GM21515 (cell line): ENCODE measurements at regions not wholly inside any gene's neighbourhood (a gene's known extent, or its start where the extent isn't known, plus 50 kb on each side); places are given as distances from the start of the nearest gene placed in this dataset.

Experiments
- ATAC-seq: cut with Tn5 transposase; IDR thresholded peaks from one replicate; pipeline ENCODE4 v1.9.1; 2021; ENCODE audit not compliant: unreplicated experiment

DNA sequence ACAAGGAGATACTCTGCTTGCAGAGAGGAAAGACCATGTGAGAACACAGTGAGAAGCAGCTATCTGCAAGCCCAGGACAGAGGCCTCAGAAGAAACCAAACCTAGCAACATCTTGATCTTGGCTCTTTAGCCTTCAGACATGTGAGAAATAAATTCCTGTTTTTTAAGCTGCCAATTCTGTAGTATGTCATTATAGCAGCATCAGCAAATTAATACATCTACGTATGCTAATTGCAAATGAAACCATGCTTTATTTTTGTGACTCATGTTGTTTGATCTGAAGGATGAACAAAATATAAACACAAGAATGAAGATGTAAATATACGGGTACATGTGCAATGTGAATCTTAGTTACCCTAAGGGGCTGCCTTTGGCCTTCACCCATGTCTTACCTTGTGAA lies 714.4 kb upstream of the ARPP21 start:
- ATAC-seq: no peak

DNA sequence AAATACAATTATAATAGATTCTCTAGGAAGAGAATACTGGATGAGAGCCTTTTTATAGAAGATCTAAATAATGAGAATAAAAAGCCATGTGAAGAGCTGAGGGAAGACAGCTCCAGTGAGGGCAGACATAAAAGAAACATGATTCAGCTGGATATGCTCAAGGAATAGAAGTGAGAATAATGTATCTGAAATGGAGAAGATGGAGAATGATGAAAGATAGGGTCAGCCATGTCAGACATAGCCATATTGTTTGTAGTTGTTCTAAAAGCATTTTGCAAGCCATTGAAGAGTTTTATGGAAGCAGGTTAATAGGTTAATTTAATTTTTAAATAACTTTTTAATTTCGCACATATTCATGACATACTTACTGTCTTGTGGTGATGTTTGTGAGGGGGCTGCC lies 713.5 kb upstream of the ARPP21 start:
- no peak for ATAC-seq

- ATAC-seq: no peak
These were observed 710.3 kb upstream of the ARPP21 start for GRCh38 chr3:34929036-34929435.

GRCh38 chr3:34934660-34935059 lies 704.7 kb upstream of the ARPP21 start:
- ATAC-seq: no peak

- ATAC-seq: no peak
These were observed 700.5 kb upstream of the ARPP21 start for GRCh38 chr3:34938784-34939183.

DNA sequence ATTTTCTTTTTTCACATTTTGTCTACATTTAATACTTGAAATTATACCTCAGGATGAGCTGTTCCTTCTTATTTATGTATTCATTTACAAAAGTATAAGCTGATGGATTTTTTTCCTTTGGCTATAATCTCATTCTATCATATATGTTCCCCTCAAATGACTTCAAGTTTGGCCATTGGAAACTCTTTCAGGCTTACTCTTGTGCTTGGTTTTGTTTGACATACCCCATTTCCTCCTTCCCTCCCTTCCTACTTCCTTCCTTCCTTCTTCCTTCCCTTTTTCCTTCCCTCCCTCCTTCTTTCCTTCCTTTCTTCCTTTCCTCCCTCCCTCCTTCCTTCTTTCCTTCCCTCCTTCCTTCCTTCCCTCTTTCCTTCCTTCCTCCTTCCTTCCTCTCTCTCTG lies 697.1 kb upstream of the ARPP21 start:
- ATAC-seq: no peak

GRCh38 chr3:34947834-34948233 lies 691.5 kb upstream of the ARPP21 start:
- ATAC-seq: no peak

DNA sequence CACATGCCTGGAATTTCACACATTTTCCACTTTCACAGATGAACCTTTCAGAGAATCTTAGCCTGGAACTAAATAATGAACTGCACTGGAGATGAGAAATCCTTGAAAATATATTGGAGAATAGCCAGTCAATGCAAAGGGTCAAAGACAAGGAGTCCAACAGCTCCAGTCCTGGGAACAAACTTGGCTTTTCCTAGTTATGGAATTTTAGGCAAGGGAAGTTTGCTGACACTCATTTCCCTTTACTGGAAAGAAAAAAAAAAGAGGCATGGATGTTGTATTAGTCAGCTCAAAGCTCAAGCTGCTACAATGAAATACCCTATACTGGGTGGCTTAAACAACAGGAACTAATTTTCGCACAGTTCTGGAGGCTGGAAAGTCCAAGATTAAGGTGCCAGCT lies 690.8 kb upstream of the ARPP21 start:
- ATAC-seq: no peak

DNA sequence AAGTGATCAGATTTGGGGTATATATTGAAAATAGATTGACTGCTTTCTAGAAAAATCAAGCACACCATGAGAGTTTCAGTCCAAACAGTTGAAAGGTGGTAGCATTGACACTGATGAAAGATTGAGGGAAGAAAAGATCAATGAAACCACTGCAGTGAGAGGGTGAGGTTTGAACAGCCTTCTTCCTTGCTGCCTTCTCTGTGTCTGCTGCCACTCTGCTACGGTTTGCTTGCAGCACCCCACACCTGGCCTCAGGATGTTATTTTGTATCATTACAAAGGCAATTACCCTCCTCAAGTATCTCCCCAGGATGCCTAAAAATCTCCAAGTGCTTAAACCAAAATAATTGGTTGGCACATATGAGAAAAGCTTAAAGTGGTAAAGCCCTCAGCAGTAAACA lies 683.6 kb upstream of the ARPP21 start:
- ATAC-seq: no peak

DNA sequence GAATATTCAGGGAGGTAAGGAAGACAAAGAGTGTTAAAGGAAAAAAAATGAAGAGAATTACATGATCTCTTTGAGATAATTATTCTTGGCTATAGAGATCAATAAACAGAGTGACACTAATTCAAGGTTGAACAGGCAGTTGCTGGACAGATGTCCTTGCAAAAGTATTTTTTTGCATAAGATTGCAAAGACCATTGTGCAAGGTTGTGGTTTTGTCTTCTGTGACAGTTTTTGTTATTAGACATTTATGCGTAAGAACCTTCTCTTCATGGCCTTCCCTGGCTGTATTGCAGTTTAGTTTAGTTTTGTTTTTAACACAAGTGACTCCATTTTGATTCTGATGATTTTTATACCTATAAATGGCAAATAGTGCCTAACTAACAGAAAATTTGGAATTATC lies 682.8 kb upstream of the ARPP21 start:
- ATAC-seq: no peak

GRCh38 chr3:34957677-34958076 lies 681.6 kb upstream of the ARPP21 start:
- ATAC-seq: no peak

DNA sequence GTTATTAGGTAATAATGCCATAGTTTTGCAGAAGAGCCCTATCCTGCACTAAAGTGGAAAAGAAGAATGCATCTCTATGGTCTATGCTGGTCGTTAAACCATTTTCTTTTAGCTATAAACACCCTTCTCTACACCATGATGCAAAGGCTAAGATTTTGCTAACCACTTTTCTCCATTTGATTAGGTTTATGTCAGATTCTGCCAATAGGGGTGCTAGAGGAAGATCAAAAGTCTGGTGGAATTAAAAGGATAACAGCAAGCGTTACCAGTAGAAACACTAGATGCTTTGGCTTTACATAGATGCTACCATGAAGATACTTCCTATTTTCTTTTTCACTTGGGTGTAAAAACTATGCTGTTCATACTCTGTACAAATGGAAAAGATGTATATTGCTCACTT lies 669.8 kb upstream of the ARPP21 start:
- no peak for ATAC-seq

GRCh38 chr3:34972481-34972880 lies 666.8 kb upstream of the ARPP21 start:
- ATAC-seq: no peak

DNA sequence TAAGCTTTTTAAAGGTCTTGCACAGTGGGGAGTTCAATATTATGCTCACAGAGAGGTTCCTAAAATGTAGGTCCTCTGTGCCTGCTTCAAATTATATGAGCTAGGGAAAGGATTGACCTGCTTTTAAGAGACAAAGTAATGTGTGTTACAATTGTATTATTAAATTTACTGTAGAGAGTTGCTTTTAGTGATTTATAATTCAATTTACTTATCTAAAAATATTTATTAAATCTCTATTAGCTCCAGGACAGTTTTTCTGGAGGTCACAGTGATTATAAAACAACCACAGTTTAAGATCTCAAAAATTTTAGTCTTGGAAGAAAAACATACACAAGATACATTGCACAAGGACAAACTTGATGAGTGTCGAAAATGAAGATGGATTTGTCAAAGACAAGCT lies 665.7 kb upstream of the ARPP21 start:
- ATAC-seq: no peak

GRCh38 chr3:34983631-34984030 lies 655.7 kb upstream of the ARPP21 start:
- ATAC-seq: no peak

DNA sequence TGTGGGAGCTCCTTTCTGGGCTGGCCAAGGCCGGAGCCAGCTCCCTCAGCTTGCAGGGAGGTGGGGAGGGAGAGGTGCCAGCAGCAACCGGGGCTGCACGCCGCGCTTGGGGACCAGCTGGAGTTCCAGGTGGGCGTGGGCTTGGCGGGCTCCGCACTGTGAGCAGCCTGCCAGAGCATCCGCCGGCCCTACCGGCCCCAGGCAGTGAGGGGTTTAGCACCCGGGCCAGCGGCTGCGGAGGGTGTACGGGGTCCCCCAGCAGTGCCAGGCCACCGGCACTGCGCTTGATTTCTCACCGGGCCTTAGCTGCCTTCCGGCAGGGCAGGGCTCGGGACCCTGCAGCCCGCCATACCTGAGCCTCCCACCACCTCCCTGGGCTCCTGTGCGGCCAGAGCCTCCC lies 651.0 kb upstream of the ARPP21 start:
- ATAC-seq: no peak

DNA sequence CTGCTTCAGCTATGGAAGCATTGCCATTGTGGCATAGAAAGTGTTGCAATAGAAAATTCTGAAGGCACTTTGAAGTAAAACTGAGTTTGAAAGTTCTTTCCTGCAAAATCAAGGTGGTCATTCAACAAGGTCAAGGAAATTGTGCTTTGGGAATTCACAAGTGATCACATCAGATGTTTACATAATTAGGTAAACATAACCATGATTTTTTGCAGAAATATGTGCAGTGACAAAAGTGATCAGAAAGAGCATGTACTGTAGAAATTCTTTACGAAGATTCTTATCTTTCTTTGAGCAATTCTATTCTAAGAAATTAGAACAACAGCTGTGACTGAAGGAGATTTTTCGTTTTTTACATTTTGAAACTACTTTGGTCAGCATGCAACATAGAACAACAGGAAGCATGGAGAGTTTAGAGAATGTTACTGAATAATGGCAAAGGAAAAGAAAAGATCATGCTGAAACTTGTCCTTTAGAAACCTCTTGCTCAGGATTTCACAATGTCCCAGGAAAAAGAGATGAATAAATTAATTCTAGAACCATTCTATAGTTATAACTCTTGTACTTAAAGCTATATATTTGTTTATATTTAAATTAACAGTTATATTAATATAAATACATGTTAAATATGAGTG lies 643.4 kb upstream of the ARPP21 start:
- no peak for ATAC-seq

GRCh38 chr3:34998902-34999301 lies 640.4 kb upstream of the ARPP21 start:
- ATAC-seq: no peak

DNA sequence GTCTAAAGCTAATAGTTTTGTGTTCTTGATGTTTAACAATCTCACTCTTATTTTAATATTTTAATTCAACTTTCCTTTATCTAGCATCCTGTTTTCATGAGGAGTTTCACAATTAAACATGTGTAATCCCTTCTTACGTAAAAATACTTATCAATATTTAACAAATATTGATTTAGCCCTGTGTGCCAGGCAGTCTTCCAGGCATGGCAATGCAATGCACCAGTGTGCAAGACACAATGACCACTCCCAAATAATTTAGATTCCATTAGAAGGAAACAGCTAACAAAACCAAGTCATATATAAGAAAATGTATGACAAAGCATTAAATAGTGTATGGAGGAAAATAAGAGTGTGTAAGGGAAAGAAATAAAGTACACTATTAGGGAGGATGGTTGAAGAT lies 627.1 kb upstream of the ARPP21 start:
- ATAC-seq: no peak

- no peak for ATAC-seq
These were observed 611.2 kb upstream of the ARPP21 start for GRCh38 chr3:35028157-35028556.

DNA sequence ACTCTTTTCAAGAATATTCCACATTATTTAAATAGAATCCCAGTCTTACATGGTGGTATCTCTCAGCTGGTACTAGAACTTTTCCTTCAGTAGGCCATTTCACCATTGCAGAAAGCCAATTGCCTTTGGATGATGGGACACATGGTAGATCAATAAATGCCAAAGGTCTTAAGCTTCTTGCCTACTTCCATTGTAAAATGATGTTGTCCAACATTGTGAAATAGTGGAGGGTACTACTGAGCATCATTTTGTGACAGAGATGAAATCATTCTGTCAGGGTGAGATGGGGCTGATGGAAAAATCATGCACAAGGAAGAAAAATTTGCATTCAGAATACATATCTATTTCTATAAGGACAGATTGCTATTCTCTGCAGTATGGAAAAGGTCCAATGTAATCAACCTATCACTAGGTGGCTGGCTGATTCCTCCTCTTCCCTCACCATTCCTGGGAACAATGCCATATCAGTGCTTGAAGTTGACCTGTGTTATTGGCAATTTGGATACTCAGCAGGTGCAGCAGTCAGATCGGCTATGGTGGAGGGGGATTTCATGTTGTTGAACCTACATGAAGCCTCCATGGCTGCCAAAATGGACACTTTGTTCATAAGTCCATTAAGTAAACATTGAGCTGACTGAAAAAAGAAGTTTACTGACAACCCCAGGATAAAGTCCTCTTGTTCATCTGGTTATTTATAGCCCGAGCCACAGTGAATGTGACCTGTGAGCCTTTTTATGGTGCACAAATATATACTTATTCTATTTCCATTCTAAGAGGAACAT lies 596.9 kb upstream of the ARPP21 start:
- no peak for ATAC-seq

DNA sequence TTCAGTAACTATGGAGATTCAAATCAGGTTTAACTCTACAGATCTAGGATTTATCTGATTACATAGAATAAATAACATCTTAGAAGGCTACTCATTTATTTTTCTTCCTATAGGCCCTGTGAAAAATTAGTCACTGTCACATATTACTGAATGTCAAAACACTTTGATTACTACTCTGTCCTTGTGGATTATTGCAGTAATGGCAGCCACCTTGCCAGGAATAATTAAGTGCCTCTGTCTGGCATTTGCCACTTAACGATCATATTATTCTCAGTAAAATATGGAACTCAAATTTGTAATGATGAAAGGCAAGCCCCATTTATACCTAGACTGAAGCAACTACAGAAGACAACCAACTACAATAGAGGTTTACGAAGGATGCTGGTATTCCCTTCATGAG lies 596.3 kb upstream of the ARPP21 start:
- no peak for ATAC-seq

DNA sequence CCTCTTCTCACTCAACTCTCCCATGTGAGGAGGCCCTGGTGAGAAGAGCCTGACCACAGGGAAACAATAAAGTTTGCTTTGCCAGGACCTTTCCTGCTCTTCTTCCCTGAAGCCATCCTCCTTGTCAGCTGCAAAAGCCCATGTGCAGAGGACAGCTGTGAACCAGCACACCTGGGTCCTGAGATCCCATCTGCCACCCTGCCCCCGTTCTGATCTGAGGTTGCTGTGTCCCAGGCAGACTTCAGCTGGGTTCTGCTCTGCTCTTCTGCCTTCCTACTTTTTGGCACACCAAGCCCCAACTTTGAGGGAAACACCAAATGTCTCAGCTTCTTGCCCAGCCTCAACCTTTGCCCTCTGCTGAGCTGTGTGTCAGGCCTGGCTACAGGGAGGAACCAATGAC lies 595.1 kb upstream of the ARPP21 start:
- no peak for ATAC-seq
